Endothelial cell of umbilical vein (primary cell): ENCODE measurements at regions not wholly inside any gene's neighbourhood (a gene's known extent, or its start where the extent isn't known, plus 50 kb on each side); places are given as distances from the start of the nearest gene placed in this dataset.

ENCODE experiments used
- BruUV-seq: library from RNA; stranded (reverse); fragments of 400-500 nt; replicated peaks from 2 replicates; lab custom pipeline; 2021; lab: Mats Ljungman, UMichigan
- CTCF ChIA-PET: fragments of 300-600, 350-600 bp; sonication (Branson Sonifier 250); formaldehyde crosslinking; loops from one replicate; lab custom pipeline; 2021; ENCODE audit warnings: antibody characterized with exemption, inconsistent platforms; lab: Charles Lee
- POLR2A ChIA-PET: fragments of 300-600, 350-600 bp; sonication (Branson Sonifier 250); formaldehyde crosslinking; loops from one replicate; lab custom pipeline; 2021; ENCODE audit warnings: antibody characterized with exemption, inconsistent platforms; lab: Charles Lee
- DNase-seq: peaks from one replicate; pipeline ENCODE4 v3.0.0-alpha.2; 2011; ENCODE audit warnings: low read depth, low spot score
- FAIRE-seq: peaks from 2 replicates; lab custom pipeline; 2011; peaks lifted over from hg19 to GRCh38; lab: Jason Lieb, UNC
- H2AFZ ChIP-seq: 2 replicates; pipeline ENCODE4 v1.6.0; 2012; ENCODE audit warnings: low read depth, low read length, control low read depth, inconsistent platforms
- H3K27ac ChIP-seq: 2 replicates; pipeline ENCODE4 v1.5.1; 2011; ENCODE audit warnings: low read depth, mild to moderate bottlenecking, control low read depth, low read length, moderate library complexity; ENCODE audit not compliant: insufficient read depth
- H3K27me3 ChIP-seq, 2 experiments: 2 replicates each; pipeline versions ENCODE4 v1.6.0 to v1.6.1; 2011; ENCODE audit warnings: low read length in 2 of 2, mixed read lengths in 1 of 2; ENCODE audit not compliant: control insufficient read depth in 2 of 2, insufficient read depth in 2 of 2
- H3K36me3 ChIP-seq, 2 experiments: 2 replicates in 1 of 2; 3 replicates in 1 of 2; pipeline ENCODE4 v1.5.1; 2011; ENCODE audit warnings: low read length in 2 of 2, mild to moderate bottlenecking in 1 of 2, moderate library complexity in 1 of 2; ENCODE audit not compliant: control insufficient read depth in 2 of 2, insufficient read depth in 2 of 2; ENCODE audit errors: extremely low read depth in 1 of 2
- H3K4me1 ChIP-seq: 3 replicates; pipeline ENCODE4 v1.5.1; 2011; ENCODE audit warnings: mild to moderate bottlenecking, low read length; ENCODE audit not compliant: control insufficient read depth, insufficient read depth; ENCODE audit errors: extremely low read depth
- H3K4me2 ChIP-seq: 2 replicates; pipeline ENCODE4 v1.6.1; 2011; ENCODE audit warnings: low read length, control low read depth, mixed read lengths; ENCODE audit not compliant: insufficient read depth
- H3K4me3 ChIP-seq, 3 experiments: fragments of 200-600 bp in 1 of 3; sonication (generic), shearing (Covaris generic) in 1 of 3; replicated peaks in 1 of 3; 2 replicates each; pipeline ENCODE4 v1.5.1; 2011 to 2016; ENCODE audit warnings: control low read depth in 3 of 3, low read length in 3 of 3, mild to moderate bottlenecking in 2 of 3, inconsistent platforms in 1 of 3, low read depth in 1 of 3, moderate library complexity in 1 of 3; ENCODE audit not compliant: insufficient read depth in 1 of 3
- H3K79me2 ChIP-seq: 2 replicates; pipeline ENCODE4 v1.6.0; 2012; ENCODE audit warnings: low read length, inconsistent platforms; ENCODE audit not compliant: control insufficient read depth, insufficient read depth
- H3K9ac ChIP-seq: replicated peaks from 2 replicates; pipeline ENCODE3; 2011; ENCODE audit warnings: low read length, control low read depth; ENCODE audit not compliant: insufficient read depth; ENCODE audit errors: extremely low read depth
- H3K9me1 ChIP-seq: replicated peaks from 3 replicates; pipeline ENCODE4 v1.6.0; 2011; ENCODE audit warnings: mild to moderate bottlenecking, low read length; ENCODE audit not compliant: control insufficient read depth, insufficient read depth; ENCODE audit errors: extremely low read depth
- H3K9me3 ChIP-seq: replicated peaks from 2 replicates; pipeline ENCODE4 v1.5.1; 2012; ENCODE audit warnings: low read length, inconsistent platforms; ENCODE audit not compliant: control insufficient read depth, insufficient read depth
- H4K20me1 ChIP-seq: replicated peaks from 2 replicates; pipeline ENCODE3; 2011; ENCODE audit warnings: mild to moderate bottlenecking, low read length; ENCODE audit not compliant: control insufficient read depth, insufficient read depth; ENCODE audit errors: extremely low read depth
- EZH2 ChIP-seq: IDR thresholded peaks from 2 replicates; pipeline ENCODE4 v1.6.1; 2012; ENCODE audit warnings: borderline replicate concordance, low read depth, mild to moderate bottlenecking, moderate library complexity, low read length, inconsistent platforms; ENCODE audit not compliant: severe bottlenecking
- FOS ChIP-seq: IDR thresholded peaks from 2 replicates; pipeline ENCODE4 v1.6.1; 2011; ENCODE audit warnings: mild to moderate bottlenecking, low read length, moderate library complexity, borderline replicate concordance; ENCODE audit not compliant: insufficient read depth
- GATA2 ChIP-seq: IDR thresholded peaks from 2 replicates; pipeline ENCODE4 v1.7.0; 2011; ENCODE audit warnings: low read depth, mild to moderate bottlenecking, moderate library complexity, mixed read lengths, low read length; ENCODE audit not compliant: insufficient read length, insufficient read depth
- JUN ChIP-seq: IDR thresholded peaks from 2 replicates; pipeline ENCODE4 v1.6.1; 2011; ENCODE audit warnings: borderline replicate concordance, low read depth; ENCODE audit not compliant: insufficient read length, insufficient read depth
- MYC ChIP-seq: IDR thresholded peaks from one replicate; pipeline ENCODE4 v1.6.1; 2011; ENCODE audit warnings: mild to moderate bottlenecking, low read depth, low read length
- POLR2A ChIP-seq: IDR thresholded peaks from 2 replicates; pipeline ENCODE4 v1.6.1; 2012; ENCODE audit warnings: low read depth, mild to moderate bottlenecking, control low read depth, low read length
- POLR2AphosphoS5 ChIP-seq: IDR thresholded peaks from 2 replicates; pipeline ENCODE4 v1.6.1; 2012; ENCODE audit warnings: low read depth, mild to moderate bottlenecking, control low read depth, low read length, moderate library complexity; ENCODE audit not compliant: insufficient read depth
- dilution Hi-C: fragments of 300-500 bp; cut with MboI; formaldehyde crosslinking; loops from one replicate; pipeline ENCODE4 v1.15.0; 2019; ENCODE audit warnings: low sequenced_read_pairs; ENCODE audit not compliant: extremely low pct_ligation_motif_present
- intact Hi-C: fragments of 100-400 bp; cut with micrococcal nuclease; formaldehyde crosslinking; loops from one replicate; pipeline ENCODE4 v1.10.0; 2022
- TF ChIP-seq, protein P1 (sequence below), 2 donors: IDR thresholded peaks; 1 replicate in 1 of 2; 2 replicates in 1 of 2; pipeline ENCODE4 v1.5.1; 2011; ENCODE audit warnings: low read length in 2 of 2, mild to moderate bottlenecking in 2 of 2, moderate library complexity in 2 of 2, control low read depth in 1 of 2, inconsistent platforms in 1 of 2, low read depth in 1 of 2; ENCODE audit not compliant: insufficient read depth in 1 of 2; ENCODE audit errors: extremely low read depth in 1 of 2
- TF ChIP-seq, protein P2 (sequence below): IDR thresholded peaks from 2 replicates; pipeline ENCODE4 v1.6.1; 2011; ENCODE audit not compliant: insufficient read depth, insufficient read length

- no peaks in the 10 kb centered on the region for H3K9me3 ChIP-seq
- TF ChIP-seq JUN (no peak), MYC (no peak), POLR2AphosphoS5 (no peak), GATA2 (no peak), EZH2 (no peak), POLR2A (no peak), FOS (no peak)
- TF ChIP-seq, protein P1, sequence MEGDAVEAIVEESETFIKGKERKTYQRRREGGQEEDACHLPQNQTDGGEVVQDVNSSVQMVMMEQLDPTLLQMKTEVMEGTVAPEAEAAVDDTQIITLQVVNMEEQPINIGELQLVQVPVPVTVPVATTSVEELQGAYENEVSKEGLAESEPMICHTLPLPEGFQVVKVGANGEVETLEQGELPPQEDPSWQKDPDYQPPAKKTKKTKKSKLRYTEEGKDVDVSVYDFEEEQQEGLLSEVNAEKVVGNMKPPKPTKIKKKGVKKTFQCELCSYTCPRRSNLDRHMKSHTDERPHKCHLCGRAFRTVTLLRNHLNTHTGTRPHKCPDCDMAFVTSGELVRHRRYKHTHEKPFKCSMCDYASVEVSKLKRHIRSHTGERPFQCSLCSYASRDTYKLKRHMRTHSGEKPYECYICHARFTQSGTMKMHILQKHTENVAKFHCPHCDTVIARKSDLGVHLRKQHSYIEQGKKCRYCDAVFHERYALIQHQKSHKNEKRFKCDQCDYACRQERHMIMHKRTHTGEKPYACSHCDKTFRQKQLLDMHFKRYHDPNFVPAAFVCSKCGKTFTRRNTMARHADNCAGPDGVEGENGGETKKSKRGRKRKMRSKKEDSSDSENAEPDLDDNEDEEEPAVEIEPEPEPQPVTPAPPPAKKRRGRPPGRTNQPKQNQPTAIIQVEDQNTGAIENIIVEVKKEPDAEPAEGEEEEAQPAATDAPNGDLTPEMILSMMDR (IDR thresholded peaks at IDR 0.05; ENCODE audit: extremely low read depth in 1 of 2, insufficient read depth in 1 of 2, low read depth in 1 of 2, low read length in 2 of 2), result no peak
- TF ChIP-seq, protein P2, sequence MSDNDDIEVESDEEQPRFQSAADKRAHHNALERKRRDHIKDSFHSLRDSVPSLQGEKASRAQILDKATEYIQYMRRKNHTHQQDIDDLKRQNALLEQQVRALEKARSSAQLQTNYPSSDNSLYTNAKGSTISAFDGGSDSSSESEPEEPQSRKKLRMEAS, result no peak
- H3K4me3 ChIP-seq, result no peak overlapping the region
- no peak overlapping the region for H2AFZ ChIP-seq
- H3K27me3 ChIP-seq, result peaks cover 0 to 3% of the 10 kb centered on the region in 2 experiments
- ChIA-PET CTCF (no interaction called here), POLR2A (no interaction called here)
- no peaks in the 10 kb centered on the region for H3K36me3 ChIP-seq
- H3K27ac ChIP-seq, result no peak overlapping the region
- FAIRE-seq (no peak), DNase-seq (no peak)
- H3K79me2 ChIP-seq, result no peaks in the 10 kb centered on the region
- H3K4me2 ChIP-seq, result no peak overlapping the region
- no peaks in the 10 kb centered on the region for H3K4me1 ChIP-seq
- BruUV-seq, result no TSS peak
- H4K20me1 ChIP-seq, result no peaks in the 10 kb centered on the region
- dilution Hi-C loops, result no loop called here
- intact Hi-C loops, result no loop called here
- H3K9me1 ChIP-seq, result no peaks in the 10 kb centered on the region
- H3K9ac ChIP-seq, result no peak overlapping the region
These were observed 68.6 kb downstream of the ZNF621 start for GRCh38 chr3:40593351-40593750.
